ENCODE measurements at regions not wholly inside any gene's neighbourhood (a gene's known extent, or its start where the extent isn't known, plus 50 kb on each side); places are given as distances from the start of the nearest gene placed in this dataset.

DNA sequence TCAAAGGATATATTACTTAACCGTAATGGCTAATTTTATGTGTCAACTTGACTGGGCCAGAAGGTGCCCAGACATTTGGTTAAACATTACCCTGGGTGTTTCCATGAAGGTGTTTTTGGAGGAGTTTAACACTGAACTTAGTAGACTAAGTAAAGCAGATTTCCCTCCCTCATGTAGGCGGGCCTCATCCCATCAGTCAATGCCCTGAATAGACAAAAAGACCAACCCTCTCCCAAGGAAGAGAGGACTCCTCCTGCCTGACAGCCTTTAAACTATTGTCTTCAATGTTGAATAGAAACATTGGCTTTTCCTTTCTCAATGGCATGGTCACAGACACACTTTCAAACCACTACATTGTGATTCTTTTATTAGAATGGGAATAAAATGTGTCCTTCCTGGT lies 121.9 kb downstream of the SETD4 start:
- no peak for DNase-seq

DNA sequence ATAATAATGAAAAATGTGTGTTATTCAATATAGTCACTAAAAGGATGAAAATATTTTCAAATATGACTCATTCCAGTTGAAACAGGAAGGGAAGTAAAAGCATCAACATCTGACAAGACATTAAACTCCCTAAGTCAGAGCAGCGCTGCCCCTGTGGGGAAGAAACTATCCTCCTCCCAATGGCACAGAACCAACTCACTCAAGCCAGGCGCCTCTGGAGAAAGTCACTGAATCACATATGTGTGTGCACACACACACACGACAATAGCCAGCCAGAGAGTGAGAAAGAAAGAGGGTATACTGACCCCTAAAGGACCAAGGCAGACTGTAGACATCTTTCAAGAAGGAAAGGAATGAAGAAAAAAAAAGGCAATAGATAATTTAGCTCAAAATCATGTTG lies 126.9 kb downstream of the SETD4 start:
- DNase-seq = no peak

DNA sequence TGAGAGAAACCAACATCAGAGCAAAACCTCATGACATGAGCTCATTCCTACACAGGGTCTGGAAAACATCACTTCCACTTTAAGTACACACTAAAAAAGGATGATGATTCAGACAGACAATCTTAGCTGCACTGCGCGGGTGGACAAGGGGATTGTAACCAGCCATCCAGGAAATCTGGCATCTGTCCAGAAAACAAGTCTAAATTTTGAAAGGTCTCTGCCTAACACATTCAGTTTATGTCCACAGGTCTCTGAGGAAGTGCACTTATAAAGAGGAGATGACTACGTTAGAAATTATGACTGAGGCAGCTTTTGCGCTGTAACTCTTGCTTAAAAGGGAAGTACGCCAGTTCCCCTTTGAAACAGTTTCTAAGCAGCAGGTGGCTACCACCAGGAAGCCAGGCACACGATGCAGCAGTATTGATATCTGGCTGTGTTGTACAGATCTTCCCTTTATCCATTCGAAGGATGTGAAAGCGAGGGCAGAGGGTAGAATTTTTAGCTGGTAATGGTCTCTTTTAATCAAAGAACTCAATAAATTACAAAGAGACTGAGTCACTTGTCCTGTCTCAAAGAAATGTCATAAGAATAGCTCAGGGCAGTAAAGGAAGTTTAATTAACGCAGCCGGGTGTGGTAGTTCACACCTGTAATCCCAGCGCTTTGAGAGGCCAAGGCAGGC lies 128.0 kb downstream of the SETD4 start:
- peak in 1 of 2 donors; percentile 38 for DNase-seq

DNA sequence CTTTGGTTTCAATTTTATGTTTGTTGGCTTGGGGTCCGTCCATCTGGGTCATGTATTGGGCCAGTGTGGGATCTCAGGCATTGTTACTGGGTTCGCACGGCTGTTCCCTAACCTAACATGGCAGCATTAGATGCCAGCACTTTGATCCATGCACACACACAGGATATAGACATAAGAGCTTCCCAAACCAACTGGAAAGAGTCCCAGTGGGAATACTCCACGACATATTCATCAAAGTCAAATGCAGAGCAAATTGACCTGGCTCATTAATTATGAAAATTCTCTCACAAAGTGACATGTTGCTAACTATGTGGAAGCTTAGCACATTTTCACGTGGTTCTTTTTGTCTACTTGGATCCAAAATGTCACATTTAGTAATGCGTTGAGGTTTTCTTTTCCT lies 130.4 kb downstream of the SETD4 start:
- no peak for DNase-seq

DNA sequence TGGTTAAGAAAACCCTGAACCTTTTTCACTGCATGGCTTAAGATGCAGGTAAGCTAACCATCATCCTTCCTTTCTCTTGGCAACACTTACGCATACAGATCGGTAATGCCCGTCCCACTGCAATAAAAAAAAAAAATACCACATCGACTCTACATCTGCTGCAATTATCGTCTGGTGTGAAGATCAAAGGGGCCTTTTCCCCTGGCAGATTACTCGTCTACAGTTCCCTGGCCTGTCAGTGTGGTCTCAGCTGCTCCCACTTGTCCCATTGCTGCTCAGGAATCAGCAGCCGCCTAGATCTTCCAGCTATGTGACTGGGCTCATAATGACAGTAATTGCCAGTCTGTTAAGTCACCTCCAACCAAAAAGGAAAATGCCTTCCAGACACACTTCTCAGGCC lies 133.1 kb downstream of the SETD4 start:
- DNase-seq = no peak

DNA sequence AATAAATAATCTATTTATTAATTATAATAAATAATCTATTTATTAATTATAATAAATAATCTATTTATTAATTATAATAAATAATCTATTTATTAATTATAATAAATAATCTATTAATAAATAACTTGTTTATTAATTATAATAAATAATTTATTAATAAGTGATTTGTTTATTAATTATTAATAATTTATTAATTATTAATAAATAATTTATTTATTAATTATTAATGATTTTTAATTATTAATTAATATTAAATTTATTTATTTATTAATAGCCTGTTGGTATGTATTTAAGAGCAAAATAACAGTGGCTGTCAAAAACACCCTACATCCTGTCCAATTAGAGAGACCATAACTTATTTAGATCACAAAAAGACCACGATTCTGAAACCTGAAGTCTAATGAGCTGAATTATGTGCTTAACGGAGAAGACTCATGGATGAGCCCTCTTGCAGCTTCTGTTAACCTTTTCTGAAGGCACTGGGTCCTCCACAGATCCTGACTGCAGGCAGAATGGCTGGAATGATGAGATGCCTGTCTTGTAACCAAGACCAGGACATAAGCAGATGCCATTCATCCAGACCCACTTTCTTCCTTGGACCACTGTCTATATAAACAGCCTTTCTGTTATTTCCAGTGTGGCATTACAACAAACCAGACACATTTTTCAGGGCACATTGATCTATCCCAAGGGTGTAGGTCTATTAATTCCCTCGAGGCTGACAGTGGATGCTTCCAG lies 134.2 kb downstream of the SETD4 start:
- no peak for DNase-seq

DNA sequence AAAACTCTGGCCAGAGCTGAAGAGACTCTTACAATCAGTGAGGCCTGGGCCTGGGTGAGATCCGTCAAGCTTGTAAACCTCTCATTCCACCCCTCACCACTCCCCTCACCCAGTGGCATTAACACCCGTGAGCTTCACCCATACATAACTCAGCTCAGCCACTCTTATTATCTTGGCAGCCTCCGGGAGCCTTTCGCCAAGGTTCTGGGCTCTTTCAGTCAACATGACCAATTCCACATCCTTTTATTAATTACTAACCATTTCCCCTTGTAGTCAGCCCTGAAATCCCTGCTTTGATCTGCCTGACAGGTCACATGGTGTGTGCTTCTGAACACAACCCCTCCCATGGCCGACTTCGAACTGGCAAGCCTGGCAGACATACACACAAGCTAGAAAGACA lies 134.8 kb downstream of the SETD4 start:
- DNase-seq = peak; percentile 36 to 46

DNA sequence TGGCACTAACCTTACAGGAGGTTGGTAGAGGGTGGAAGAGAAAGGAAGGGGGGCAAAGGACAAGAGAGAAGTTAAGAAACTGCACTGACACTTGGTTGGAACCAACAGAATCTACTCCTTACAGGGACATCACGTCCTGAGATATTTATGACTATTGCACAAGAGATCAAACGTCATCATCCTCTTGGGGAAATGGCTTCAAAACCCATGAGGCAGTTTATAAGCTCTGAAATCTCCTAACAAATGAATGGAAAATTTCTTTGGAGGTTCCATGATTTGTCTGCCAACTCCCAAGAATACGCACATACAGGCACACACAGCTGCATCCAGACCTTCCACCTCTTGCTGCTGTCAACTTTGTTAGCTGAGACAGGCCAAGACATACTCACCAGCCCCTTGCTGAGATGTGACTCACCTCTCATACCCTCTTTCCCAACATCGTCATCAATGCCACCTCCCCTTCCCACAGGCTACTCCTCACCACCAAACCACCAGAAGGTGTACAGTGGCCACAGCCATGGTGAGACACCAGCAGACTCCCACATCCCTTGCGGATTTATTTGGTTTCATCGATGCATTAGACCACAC lies 135.5 kb downstream of the SETD4 start:
- DNase-seq = no peak

DNA sequence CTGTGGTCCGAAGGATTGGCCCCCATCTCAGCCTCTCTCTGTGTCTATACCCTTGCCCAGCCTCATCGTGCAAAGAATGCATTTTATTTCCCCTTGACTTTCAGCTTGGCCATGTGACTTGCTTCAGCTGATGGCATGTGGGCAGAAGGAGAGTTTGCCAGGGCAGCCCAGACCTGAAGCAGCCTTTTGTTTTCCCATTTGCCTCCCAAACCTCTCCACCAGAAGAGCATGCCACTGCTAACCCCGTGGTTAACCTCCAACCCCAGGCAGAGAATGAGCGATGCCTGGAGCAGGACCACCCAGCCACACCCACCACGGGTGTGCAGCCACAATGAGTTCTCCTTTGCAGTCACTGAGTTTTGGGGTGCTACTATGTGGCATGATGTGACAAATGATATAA lies 136.4 kb downstream of the SETD4 start:
- DNase-seq = no peak

DNA sequence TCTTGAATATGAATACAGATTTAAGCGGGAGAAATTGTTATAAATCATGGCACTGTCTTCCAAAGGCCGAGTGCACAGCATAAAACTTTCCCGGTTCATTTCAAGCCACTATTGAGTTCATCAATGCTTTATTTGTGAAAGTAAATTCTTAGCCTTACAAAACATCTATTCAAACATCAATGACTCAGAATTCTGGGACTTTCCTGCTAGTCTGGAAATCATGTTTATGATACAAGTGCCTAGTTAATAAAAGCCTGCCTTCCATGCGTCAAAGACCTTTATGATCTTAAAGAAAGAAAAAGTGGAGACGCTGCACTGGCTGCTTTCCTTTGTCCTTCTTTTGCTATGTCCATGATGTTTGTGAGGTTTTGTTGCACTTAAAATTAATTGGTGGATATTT lies 137.7 kb downstream of the SETD4 start:
- no peak for DNase-seq

DNA sequence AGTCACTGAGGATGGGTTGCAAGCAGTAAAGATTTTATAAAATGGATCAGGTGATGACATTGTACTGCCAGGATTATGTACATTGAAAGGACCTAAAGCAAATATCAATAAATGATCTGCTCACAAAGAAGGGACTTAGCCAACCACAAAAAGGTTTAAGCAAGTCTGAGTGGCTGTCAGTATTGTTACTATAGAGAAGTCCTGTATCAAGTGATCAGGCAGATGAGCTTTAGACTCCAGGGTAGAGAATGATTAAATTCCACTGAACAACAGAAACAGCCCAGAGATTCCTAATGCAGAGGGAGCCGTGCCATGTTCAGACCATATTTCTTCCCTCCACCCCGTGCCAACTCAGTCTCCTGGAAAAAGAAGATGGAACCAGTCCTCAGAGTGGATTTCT lies 138.9 kb downstream of the SETD4 start:
- DNase-seq = no peak

DNA sequence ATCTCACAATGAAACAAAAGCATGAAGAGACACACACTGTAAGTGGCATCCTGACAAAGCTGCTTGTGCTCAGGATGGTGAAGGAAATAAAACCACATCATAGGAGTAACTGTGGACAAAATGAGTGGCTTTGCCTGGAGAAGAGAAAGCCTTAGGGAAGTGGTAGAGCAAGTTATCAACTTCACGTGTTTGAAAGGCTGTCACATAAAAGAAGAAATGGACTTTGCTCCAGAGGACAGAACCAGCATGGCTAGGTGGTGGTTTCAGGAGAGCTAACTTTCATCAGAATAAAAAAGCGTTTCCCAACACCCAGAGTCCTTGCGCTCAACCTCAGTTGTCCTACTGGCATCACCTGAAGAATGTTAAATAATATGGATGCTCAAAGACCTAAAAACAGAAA lies 139.9 kb downstream of the SETD4 start:
- no peak for DNase-seq

DNA sequence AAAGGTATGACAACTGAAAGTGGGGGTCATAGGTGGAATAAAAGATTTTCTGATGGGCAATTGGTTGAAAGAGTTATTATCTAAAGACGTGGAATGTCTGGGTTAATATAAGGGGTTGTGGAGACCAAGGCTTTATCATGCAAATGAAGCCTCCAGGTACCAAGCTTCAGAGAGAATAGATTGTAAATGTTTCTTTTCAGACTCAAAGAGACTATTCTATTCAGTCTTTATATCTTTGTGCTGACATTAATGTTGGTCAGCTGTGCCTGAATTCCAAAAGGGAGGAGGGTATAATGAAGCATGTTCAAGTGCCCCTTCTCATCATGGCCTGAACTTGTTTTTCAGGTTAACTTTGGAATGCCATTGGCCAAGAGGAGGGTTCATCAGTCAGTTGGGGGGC lies 145.3 kb downstream of the SETD4 start:
- DNase-seq = no peak

DNA sequence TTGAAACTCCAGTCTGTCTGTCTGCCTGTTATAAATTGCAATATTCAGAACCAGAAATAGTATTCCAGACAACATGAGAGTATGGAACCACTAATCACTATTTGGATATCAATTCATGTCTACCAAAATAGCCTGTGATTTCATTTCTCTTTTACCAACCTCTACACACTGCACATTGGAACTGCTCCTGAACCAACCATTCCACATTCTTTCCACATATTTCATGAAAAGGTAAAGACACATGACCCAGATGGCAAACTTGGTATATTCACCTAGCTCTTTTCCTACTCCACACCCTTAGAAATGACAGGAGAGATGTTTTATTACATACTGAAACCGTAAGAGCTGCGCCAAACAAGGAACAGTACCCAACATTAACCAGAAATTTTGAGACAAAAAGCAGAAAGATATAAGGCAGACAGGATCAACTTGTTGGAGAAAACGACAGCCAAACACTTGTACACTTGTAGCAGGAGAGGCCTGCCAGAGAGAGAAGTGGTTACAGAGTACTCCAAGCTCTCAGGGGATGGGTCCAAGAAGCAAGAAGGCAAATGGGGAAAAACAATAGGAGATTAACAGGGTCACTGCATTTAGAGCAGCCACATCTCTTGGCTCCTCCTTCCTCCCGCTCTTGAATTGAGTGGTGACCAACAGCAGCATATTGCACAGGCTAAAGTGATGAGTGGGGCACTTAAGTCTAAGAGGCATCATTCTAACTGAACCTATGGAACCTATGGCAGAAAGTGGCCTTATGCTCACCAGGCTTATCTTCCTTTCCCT lies 148.7 kb downstream of the SETD4 start:
- no peak for DNase-seq

DNA sequence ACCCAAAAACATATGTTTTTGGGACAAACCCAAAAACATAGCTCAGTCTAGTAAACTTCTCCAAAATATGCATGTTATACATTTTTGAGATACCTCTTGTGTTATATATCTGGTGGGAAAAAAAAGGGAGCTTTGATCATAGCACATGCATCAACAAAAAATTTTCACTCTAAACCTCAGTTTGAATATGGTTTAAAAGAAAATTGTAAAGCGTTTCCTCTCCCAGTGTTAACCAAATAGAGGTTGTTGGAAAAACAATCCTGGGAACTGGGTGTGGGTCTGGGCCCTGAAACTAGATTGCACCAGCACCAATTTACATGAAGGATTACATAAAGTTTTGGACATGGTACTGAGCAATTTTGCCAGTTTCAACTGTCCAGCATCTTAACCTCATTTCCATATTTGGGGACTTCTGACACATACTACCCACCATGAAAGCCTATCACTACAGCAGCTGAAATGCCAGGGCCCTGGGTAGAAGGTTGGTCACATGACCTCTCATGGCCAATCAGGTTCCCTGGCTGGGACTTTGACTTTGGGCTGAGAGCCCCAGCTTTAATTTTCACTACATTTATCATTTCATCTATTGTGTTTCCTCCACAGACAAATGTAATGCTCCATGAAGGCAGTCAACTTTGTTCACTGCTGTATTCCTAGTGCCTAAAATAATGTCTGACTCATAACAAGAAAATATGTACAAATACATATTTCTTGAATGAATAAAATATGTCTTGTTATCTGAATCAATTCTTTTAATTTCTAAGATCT lies 150.7 kb downstream of the SETD4 start:
- DNase-seq = no peak

DNA sequence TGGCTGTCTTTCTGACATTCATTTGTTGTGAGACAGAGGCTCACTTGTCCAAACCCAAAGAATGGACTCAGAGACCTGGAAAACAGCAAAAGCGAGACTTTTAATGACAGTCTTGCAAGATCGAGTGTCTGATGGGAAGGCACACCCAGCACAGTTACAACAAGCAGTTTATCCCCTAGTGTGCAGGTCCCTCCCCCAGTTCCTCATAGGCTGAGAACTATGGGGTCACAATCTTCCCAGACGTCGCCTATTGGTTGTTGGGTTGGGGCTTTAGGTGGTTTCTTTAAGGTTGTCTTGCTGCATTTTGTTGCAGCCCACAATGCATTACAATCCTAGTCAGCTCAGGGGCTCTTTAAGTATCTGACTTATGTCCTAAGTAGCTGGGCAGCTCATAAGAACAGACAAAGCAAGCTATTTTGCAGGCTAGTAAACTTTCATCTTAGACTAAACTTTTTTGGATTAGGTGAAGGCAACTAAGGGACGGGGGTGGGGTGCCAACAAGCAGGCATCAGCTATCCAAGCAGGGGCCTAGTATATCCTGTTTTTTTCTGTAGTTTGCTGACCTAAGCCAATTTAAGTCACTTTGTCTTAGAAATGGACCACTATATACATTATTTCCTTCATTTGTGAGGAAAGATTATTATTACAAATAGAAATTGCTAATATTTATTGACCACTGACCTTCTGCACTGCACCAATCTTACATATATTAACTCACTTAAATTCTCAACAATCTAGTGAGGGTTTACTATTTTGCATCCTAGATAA lies 151.8 kb downstream of the SETD4 start:
- DNase-seq = no peak

DNA sequence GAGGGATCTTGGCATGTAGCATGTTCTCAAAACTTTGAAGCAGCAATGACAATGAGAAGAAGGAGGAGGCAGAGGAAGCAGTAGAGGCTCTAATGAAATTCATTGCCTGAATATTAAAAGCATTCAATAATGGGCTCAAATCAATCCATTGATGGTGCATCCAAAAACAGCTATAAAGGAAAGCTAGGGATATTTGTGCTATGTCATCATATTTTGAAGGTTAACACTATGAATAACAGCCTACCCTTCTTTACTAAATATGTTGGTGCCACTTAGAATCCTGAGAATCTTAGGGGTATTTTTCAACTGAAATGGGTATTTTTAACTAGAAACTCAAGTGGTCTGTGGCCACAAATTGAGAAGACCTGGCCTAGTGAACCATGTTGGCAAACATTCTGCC lies 153.7 kb downstream of the SETD4 start:
- no peak for DNase-seq

DNA sequence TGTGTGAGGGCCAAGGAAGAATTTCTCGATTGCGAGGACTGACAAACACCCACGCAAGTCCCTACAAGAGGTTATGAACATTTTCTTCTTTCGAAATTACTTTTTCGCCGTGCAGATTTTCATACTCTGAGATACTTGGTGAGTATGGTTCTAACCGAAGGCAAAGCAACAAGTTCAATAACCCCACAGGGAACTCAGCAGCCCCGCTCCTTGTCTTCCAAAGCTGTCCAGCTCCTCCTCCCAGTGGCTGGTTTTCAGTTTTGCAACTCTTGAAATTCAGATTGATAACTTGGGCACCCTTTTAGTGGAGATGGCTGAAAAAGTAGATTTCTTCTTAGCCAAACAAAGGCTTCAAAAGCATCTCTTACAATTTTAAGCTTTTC lies 154.4 kb downstream of the SETD4 start:
- DNase-seq = no peak

DNA sequence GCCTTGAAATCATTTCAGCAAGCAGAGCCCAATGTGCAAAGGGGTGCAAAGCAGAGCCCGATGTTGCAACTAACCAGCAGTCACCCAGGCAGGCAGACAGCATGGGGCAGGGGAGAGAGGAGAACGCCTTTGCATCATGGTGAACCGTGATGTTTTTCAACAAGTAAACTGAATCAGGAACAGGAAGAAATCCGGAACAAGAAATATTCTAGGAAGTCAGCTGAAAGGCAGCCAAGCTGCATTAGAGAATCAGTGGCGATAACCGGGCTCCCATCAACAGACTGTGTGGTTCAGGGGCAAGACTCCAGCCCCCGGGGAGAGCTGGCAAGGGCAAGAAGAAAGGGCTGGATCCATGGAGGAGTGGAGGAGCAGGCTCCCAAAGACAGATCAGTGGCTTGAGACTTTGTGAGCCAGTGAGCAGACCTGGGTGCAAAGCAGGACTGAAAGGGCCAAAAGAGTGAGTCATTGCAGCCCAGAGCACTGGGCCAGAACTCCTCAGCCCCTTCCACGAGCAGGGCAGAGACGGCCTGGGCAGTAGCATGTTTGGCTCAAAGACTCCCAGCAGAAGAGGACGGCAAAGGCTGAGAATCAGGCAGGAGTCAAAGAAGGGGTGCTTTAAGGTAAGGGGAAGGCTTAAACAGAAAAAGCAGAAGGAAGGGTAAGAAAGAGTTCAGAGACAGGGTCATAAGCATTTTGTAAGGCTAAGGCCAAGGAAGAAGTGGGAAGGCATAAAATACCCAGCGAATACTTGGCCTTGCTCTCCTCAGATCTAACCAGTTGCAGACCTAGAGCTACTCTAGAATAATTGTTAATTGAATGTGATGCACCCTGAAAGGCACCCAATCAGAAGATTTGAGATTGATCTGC lies 155.0 kb downstream of the SETD4 start:
- DNase-seq = no peak

DNA sequence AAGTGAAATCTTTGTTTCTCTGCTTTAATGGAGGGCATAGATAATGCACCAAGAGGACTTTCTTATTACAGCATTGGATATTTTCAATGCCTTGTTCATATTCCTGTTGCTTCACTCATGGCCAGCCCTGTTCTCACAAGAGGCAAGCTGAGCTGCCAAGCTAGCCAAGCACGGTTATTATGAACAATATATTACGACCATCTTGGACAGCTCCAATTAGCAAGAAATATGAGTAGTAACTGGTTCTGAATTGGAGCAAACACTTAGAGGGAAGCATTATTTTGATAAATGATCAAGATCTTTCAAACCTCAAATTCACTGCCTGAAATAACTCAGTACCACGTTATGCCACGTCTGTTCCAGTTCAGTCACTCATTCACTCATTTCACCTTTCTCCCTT lies 159.8 kb downstream of the SETD4 start:
- DNase-seq = no peak
